ENCODE measurements at regions not wholly inside any gene's neighbourhood (a gene's known extent, or its start where the extent isn't known, plus 50 kb on each side); places are given as distances from the start of the nearest gene placed in this dataset.
"Not testable (repeated sequence)": the region's sequence is repeated elsewhere in the genome, so short reads cannot be mapped to it uniquely, and the experiment has no call there.

DNA sequence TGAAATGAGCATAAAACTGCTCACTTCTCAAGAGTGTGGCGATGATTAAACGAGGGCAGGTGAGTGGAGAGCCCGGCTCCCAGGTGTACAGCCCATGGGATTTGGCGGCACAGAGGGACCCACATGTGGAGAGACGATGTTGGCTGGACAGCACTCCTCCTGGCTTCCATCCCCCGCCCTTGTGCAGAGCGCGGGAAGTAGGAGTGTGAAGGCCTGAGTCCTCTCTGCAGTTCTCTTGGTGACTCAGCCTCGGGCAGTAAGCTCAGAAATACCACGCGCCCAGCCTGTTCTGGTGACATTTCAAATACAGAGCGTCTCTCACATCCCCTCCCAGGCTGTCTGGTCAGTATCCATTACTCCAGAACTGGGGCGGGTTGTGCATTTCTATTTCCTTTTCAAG is 94.2 kb upstream of the SRSF6 start:
- no peak for DNase-seq

DNA sequence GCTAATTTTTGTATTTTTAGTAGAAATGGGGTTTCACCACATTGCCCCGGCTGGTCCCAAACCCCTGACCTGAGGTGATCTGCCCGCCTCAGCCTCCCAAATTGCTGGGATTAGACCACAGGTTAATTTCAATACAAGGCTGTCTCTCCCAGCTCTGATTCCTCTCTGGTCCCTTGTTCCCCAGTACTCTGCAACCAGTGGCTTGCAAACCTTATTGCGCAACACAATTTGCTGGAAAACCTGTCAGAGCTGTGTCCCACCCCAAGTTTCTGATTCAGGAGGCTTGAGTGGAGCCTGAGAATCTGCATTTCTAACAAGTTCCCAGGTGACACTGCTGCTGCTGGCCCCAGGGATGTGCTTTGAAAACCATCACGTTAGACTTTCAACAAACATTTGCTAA is 96.2 kb upstream of the SRSF6 start:
- no peak for DNase-seq

DNA sequence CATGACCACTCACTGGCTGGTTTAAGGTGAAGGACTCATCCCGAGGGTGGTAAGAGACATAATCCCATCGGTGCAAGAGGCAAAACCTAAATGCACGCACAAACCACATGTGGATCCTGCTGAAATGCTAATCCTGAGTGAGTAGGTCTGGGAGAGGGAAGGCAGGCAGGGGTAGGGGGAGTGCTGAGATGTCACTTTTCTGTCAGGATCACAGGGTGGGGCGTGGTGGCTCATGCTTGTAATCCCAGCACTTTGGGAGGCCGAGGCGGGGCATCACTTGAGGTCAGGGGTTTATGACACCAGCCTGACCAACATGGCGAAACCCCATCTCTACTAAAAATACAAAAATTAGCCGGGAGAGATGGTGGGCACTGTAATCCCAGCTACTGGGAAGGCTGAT is 97.7 kb upstream of the SRSF6 start:
- DNase-seq, result no peak

DNA sequence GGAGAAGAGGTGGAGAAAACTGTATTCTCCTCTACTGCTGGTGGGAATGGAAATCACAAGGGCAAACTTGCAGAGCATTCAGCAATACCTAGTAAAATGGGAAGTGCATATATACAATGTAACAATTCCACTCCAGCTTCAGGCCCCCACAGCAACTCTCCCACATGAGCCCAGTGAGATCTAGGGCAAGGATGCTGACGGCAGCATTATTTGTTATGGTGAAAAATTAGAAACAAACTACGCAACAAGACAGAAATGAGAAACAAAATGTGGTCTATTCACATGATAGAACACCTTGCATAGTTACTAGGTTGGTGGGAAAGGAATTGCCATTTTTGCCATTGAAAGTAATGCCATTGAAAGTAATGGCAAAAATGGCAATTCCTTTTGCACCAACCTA is 98.9 kb upstream of the SRSF6 start:
- no peak for DNase-seq

DNA sequence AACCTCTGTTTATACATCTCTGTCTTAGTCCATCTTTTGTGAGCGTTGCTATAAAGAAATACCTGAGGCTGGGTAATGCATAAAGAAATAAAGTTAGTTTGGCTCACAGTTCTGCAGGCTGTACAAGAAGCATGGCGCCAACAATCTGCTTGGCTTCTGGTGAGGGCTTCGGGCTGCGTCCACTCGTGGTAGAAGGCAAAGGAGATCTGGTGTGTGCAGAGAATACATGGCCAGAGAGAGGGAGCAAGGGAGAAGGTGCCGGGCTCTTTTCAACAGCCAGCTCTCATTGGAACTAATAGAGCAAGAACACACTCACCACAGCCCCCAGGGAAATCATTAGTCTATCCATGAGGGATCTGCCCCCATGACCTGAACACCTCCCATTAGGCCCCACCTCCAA is 100.3 kb upstream of the SRSF6 start:
- no peak for DNase-seq

DNA sequence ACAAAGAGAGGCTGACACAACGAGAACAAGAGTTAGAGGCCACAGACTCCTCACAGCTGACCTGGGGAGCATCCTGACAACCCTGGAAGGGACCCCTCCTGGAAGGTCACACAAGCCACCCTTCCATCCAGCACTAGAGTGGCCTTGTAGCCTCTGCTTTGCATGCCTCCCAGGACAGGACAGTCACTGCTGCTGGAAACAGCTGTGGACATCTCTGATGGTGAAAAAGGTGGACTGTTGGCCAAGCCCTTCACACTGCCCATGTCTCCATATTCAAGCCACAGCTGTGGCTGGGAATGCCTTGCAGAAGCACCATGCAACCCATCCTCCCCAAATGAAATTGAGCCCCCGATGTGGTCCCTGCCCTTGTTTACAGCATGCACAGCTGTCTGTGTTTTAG is 102.1 kb upstream of the SRSF6 start:
- DNase-seq, result no peak

DNA sequence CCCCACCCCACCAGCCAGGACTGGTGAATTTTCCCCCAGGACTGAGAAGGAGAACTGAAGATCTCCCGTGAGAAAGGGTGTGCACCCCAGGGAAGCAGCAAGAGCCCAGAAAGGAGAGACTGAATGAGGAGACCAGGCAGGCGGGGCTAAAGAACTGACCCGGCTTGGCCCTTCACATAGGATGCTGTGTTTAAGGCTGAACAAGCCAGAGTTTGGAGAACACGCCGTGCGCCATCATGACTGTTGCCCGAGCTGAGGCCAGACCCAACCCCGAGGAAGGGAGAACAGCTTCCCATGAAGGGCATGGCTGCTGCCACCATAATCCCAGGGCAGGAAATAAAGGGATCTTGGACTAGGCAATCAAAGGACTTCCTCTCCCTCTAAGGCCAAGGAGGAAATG is 104.7 kb upstream of the SRSF6 start:
- no peak for DNase-seq

DNA sequence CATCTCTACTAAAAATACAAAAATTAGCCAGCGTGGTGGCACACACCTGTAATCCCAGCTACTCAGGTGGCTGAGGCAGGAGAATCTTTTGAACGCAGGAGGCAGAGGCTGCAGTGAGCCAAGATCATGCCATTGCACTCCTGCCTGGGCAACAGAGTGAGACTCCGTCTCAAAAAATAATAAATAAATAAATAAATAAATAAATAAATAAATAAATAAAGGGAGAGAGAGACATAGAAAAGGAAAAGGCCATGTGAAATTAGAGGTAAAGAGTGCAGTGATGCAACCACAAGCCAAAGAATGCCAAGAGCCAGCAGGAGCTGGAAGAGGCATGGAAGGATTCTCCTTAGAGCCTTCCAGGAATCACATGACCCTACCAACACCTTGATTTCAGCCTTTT is 107.0 kb upstream of the SRSF6 start:
- DNase-seq, result not testable (repeated sequence)

DNA sequence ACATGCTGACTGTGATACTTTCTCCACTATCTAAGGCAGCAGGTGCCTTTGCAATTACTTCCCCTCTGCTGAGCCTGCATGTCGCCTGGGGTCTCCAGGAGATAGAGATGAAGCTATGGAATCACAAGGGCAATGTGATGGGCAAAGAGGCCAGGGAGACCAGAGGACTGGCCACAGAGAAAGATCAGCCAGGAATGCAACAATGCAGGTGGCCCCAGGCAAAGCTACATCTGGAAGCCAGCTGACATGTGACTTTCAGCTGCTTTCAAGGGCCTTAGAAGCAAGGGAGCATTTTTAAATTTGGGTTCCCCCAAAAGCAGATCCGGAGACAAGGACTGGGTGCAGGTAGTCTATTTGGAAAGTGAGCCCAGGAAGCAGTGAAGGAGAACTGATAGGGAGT is 107.9 kb upstream of the SRSF6 start:
- no peak for DNase-seq

DNA sequence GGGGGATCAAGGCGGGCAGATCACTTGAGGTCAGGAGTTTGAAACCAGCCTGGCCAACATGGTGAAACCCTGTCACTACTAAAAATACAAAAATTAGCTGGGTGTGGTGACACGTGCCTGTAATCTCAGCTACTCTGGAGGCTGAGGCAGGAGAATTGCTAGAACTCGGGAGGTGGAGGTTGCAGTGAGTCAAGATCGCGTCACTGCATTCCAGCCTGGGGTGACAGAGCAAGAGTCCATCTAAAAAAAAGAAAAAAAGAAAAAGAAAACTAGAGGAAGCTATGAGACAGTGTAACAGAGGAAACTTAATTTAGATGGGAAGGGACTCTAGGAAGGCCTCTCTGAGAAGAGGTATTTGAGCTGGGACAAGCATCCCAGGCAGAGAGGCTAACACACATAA is 109.9 kb upstream of the SRSF6 start:
- not testable (repeated sequence) for DNase-seq

DNA sequence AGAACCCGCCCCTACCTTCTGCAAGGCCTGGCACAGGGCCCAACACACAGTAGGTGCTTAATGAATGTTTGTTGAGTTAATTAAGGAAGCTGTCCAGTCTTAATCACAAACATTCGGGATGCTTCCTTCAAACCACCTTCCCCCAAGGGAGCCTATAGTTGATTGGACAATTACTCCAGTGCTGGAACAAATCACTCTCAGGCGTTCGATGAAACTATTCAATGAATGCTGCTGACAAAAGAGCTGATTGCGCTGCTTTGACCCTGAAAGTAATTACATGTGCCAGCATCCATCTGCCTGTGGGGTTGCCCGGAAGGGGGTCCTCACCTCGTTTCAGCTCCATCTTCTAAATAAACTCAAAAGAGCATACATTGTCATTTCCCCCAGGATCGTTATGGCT is 112.0 kb upstream of the SRSF6 start:
- DNase-seq, result no peak

DNA sequence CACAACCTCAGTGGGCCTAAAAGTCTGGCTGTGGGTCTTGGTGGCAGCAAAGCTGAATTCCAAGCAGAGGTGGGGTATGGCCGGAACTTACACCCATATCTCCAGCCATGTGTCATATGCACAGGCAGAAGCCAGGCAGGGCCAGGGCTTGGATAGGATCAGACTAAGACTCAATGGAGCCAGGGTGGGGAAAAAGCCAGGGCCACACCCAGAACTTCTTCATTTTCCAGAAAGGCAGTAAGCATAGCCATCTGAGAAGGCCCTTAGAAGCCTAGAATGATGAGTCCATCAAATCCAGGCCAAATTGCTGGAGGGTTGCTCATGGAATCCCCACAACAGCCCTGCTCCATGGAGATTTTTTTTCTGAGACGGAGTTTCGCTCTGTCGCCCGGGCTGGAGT is 116.2 kb upstream of the SRSF6 start:
- no peak for DNase-seq

DNA sequence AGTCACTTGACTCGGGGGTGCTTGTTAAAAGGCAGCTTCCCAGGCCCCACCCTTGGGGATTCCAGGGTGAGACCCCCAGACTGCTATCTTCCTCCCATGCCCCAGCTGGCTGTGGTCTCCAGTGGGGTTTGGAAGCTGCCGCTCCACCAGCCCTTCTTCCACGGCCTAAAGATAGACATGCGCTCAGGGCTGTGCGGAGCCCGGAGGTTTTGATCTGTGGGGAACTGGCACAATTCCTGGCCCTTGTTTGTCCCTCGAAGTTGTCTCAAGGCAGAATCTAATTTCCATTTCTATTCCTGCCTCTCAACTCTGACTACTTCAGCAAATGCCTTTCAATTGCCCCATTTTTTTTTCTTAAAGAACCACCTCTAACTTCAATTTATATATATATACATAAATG is 120.7 kb upstream of the SRSF6 start:
- DNase-seq, result no peak

DNA sequence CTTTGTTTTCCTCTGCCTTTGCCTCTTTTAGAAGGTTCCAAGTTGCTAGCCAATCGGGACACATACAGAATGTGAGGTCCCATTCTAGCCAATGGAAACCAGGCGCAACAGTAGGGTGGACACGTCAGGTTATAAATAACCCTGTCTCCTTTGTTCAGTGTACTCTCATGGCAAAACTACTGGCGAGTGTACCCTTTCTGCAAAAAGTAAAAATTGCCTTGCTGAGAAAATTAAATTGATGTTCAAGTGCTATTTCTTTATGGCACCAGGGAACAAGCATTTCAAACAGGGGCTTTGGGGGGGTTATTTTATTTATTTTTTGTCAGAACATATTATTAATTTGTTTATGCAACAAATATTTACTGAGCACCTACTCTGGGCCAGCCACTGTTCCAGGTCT is 123.6 kb upstream of the SRSF6 start:
- DNase-seq, result no peak

DNA sequence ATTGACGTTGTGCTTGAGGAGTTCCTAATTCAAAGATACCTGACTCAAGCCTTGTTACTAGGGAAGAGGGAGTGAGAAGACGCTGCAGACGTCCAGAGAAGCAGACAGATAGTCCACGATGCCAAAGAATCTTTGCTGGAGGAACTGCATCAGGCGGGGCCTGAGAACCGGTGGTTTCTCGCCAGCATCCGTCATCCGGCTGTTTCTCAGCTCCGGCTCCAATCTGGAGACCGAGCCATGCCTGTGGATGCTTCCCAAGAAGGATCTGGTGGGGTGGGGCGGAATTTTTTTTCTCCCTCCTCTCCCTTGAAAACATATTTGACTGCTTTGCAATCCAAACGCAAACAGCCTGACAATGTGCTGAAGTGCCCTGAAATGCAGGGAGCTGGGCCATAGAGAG is 125.8 kb upstream of the SRSF6 start:
- no peak for DNase-seq

DNA sequence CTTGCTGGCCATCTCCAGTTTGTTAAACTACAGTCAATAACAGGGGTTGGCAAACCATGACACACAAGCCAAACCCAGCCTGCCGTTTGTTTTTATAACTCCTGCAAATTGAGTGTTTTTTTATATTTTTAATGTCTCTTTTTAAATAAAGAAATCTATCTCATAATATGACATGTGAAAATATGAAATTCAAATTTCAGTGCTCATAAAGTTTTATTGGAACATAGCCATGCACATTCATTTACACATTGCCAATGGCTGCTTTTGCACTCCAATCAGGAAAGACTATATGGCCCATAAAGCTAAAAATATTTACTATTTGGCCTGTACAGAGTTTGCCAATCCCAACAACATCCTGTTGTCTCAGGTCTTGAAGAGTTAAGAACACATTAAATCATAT is 129.0 kb upstream of the SRSF6 start:
- DNase-seq, result no peak

DNA sequence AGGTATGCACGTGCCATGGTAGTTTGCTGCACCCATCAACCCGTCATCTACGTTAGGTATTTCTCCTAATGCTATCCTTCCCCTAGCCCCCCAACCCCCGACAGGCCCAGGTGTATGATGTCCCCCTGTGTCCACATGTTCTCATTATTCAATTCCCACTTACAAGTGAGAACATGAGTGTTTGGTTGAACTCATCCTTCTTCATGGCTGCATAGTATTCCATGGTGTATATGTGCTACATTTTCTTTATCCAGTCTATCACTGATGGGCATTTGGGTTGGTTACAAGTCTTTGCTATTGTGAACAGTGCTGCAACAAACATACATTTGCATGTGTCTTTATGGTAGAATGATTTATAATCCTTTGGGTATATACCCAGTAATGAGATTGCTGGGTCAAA is 130.5 kb upstream of the SRSF6 start:
- not testable (repeated sequence) for DNase-seq

DNA sequence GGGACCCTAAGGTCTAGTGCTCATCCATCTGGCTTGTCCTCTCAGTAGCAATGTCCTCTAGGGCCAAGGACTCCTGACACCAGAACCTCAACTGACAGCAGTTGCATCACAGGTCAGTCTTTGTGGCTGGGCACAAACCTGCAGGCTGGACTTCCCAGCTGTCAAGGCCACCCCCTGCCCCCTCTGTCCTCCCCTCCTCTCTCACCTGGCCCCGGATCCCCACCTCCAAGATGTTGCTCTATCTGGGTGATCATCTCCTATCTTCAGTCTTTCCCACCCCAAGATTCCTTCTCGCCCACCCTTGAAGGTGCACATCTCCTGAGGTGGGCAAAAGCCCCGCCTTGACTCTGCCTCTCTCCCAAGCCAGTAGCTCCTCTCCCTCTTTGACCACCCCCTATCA is 131.8 kb upstream of the SRSF6 start:
- DNase-seq, result no peak

DNA sequence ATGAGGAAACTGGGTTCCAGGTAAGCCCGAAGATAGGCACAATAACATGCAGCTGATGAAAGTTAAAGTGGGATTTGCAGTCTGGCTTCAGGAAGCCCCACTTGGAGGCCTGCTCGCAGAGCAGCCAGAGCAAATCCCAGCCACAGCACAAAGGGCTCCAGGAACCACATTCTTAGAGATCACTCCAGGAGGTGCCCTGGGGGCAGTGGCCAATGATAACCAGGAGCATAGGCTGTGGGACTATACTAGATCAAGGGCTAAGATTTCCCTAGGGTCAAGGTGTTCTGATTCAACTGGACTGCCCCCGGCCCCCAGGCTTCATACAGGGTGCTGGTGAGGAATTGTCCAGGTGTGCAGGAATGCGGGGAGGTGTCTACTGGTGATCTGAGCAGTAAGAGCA is 133.9 kb upstream of the PTPRT start:
- no peak for DNase-seq

DNA sequence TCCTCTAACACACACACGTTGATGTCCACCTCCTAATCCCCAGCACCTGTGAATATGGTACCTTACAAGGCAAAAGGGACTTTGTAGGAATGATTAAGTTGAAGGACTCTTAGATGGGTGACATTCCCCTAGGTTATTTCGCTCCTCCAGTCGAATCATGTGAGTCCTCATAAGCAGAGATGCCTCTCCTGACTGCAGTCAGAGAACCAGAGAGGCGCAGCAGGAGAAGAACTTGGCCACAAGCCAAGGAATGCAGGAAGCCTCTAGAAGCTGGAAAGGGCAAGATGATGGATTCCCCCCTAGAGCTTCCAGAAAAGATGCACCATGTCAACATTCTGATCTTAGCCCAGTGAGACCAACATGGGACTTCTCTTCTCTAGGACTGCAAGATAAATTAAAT is 133.1 kb upstream of the PTPRT start:
- DNase-seq, result no peak

DNA sequence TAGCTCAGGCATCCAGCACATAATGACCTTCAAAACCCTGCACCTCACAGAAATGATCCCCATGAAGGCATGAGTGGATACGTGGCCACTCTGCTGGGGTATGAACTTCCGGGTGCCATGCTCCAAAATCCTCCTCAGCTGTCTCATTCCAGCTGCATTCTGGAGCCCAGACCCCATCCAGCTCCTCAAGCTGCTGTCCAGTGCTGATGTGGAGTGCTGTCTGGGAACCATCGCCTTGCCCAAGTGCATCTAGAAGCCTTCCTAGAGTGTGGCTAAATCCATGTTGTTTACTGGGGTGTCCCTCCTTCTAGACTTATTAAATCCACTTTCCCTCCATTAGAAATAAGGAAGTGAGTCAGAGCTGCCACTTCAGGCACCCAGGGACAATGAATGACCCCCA is 130.8 kb upstream of the PTPRT start:
- DNase-seq, result no peak

DNA sequence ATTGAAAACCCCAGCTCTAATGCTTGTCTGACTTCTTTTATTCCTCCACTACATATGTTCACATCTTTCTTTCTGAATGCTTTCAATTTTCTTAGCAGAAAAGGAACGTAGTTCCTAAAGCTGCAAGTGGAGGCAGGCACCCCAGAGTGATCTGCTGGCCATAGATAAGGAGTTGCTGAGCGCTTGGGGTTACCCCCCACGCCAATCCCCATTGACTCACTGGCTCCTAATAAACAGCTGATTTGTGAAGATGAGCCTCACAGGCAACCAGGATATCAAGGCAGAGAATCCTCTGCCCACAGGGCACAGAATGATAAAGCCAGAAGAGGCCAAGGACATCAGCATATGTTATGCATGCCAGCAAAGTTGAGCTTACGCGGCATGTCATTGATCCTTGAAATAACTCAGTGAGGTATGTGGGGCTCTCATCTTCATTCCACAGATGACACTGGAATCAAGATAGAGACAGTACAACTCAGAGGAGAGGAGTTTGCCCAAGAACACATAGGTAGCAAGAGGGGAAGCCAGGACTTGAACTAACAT is 129.1 kb upstream of the PTPRT start:
- no peak for DNase-seq

DNA sequence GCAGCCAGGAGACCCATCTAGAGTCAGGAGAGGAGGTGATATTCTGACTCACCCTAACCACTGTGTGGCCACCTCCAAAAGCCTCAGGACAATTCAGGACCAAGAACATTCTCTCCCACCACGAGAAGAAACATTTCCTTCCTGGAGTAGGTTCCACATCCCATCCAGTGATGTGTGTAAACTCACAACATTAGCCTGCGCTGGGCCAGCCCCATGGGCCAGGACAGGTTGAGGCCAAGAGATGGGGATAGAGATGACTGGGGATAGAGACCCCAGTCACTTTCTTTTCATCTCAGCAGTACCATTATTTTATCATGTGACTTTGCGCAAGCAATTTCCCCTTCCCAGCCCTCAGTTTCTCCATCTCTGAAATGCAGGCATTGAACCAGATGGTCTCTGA is 126.6 kb upstream of the PTPRT start:
- no peak for DNase-seq

DNA sequence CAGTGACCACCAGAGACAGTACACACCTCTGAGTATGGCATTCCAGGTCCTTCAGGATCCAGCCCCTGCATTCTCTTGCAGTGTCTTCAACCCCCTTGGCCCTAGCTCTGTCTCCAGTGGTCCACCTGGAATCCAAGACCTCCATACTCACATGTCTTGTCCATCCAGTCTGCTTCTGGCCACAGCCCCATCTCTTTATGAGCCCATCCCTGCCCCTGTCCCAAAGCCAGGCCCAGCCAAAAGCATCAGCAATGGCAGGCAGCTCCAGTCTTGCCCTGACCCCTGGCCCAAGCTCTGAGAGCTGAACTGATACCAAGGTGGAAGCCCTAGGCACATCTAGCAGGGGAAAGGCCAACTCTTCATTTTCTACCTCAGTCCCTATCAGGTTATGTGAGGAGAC is 119.6 kb upstream of the PTPRT start:
- DNase-seq, result no peak

DNA sequence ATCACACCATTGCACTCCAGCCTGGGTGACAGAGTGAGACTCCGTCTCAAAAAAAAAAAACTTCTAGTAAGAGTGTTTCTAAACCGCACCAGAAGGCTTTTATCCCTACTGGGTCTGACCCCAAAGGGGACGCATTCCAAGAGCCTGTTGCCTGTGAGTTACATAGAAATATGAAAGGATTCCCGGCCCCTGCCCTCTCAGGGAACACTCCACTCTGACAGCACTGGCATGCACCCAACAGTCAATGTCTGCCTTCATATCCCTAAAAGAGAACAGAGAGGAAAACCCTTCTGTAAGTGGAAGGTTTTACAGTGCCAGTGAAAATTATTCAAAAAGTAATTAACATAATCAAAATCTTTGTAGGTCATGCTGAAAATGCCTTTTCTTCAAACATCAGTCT is 117.1 kb upstream of the PTPRT start:
- no peak for DNase-seq

DNA sequence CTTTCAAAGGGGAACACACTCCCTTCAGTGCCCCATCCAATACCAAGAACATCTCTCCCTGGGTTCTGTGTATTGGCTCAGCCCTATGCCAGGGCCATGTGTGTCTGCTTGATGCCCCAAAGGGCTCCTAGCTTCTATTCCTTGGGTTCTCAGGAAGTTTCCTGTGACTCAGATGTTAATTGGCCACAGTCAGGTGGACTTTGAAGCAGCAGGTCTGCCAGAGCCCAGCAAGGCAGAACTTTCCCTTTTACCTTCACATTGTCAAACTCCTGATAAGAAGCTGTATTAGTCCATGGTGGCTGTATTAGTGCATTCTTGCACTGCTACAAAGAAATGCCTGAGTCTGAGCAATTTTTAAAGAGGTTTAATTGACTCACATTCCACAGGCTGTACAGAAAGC is 116.0 kb upstream of the PTPRT start:
- DNase-seq, result no peak

Measured in HCEC 1CT (cell line).